ENCODE measurements at regions not wholly inside any gene's neighbourhood (a gene's known extent, or its start where the extent isn't known, plus 50 kb on each side); places are given as distances from the start of the nearest gene placed in this dataset.

DNA sequence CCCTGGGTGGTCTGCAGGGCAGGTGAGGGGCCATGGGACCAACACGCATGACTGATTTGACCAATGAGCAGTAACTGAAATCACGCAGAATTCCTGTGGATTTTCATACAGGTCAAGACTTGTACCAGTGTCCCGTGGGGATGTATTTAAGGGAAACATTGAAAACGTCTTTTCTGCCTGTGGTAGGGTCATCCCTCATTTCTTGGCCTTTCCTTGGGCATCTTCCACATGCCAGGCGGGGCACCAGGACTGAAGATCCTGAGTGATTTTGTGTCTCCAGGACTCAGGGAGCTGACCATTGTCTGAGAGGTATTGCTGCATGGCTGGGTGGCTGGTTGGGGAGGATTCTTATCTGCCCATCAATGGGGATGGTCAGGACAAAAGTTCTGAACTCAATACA, 289.0 kb downstream of the GLRX3 start:
- Histone ChIP-seq H3K27ac (ENCODE audit: low read length, poor library complexity, severe bottlenecking) (no peak overlapping the region), H3K23ac (ENCODE audit: low read length in 2 of 2) (no peak overlapping the region), H3K9ac (ENCODE audit: low read length) (no peak overlapping the region), H2AFZ (ENCODE audit: low read depth, low read length) (no peak overlapping the region), H4K91ac (ENCODE audit: low read length) (no peak overlapping the region), H2BK15ac (ENCODE audit: low read depth, poor library complexity, severe bottlenecking) (no peak overlapping the region), H3K9me3 (ENCODE audit: control insufficient read depth, low read length) (peaks cover 3% of the 10 kb centered on the region), H3K4ac (ENCODE audit: low read depth in 1 of 2, low read length in 2 of 2) (no peak overlapping the region), H3K4me3 (ENCODE audit: insufficient read depth in 1 of 2, low read depth in 1 of 2, low read length in 2 of 2) (no peak overlapping the region), H3K36me3 (ENCODE audit: control insufficient read depth in 1 of 2, insufficient read depth in 2 of 2, low read depth in 1 of 2, low read length in 2 of 2) (no peaks in the 10 kb centered on the region), H3K4me1 (ENCODE audit: control insufficient read depth, insufficient read depth, low read depth, low read length) (no peaks in the 10 kb centered on the region), H3K79me1 (replicated peaks; ENCODE audit: low read length, poor library complexity, severe bottlenecking) (no peaks in the 10 kb centered on the region), H3K4me2 (ENCODE audit: low read length, poor library complexity, severe bottlenecking) (no peak overlapping the region), H3K18ac (ENCODE audit: low read depth in 1 of 2, low read length in 2 of 2) (no peak overlapping the region), H3K14ac (ENCODE audit: low read length in 2 of 2) (no peak overlapping the region), H2BK12ac (ENCODE audit: low read length in 2 of 2) (no peak overlapping the region), H2BK120ac (ENCODE audit: low read depth, low read length) (no peak overlapping the region), H3K27me3 (ENCODE audit: control insufficient read depth in 1 of 2, insufficient read depth in 1 of 2, low read length in 2 of 2) (no peaks in the 10 kb centered on the region), H4K8ac (ENCODE audit: low read length) (no peak overlapping the region), H2BK5ac (ENCODE audit: low read depth, low read length, poor library complexity, severe bottlenecking) (no peak overlapping the region), H2AK5ac (ENCODE audit: low read length, severe bottlenecking) (no peak overlapping the region)
- 58% methylated on average over 5 of the region's 5 CpGs for WGBS
- no peak for DNase-seq

DNA sequence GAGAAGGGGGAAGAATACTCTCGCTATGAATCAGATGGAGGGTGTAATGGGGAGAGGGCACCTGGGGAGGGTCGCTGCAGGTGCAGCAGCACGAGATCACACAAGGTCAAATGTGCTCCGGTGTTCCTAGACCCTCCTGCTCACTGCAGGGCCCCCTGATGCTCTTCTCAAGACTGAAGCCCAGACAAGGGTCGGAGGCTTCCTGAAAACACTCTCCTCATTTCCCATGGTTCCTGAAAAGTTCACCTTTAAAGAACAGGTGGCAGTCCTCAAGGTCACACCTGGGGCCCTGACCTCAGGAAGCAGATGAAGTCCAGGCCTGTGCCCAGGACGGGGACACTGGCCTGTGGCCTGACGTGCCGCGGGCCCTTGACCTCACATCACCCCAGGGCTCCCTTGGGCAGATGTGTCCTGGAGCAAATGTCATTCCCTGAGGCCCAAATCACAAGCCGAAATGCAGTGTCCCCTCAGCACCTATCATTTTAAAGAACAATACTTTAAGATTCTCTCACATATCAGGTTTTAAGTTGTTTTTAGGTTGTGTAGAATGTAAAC, 289.8 kb downstream of the GLRX3 start:
- Histone ChIP-seq H2BK5ac (ENCODE audit: low read depth, low read length, poor library complexity, severe bottlenecking) (no peak overlapping the region), H3K79me1 (replicated peaks; ENCODE audit: low read length, poor library complexity, severe bottlenecking) (no peaks in the 10 kb centered on the region), H2BK15ac (ENCODE audit: low read depth, poor library complexity, severe bottlenecking) (no peak overlapping the region), H3K9ac (ENCODE audit: low read length) (no peak overlapping the region), H3K36me3 (ENCODE audit: control insufficient read depth in 1 of 2, insufficient read depth in 2 of 2, low read depth in 1 of 2, low read length in 2 of 2) (no peaks in the 10 kb centered on the region), H3K4me1 (ENCODE audit: control insufficient read depth, insufficient read depth, low read depth, low read length) (no peaks in the 10 kb centered on the region), H4K8ac (ENCODE audit: low read length) (no peak overlapping the region), H3K18ac (ENCODE audit: low read depth in 1 of 2, low read length in 2 of 2) (no peak overlapping the region), H3K27ac (ENCODE audit: low read length, poor library complexity, severe bottlenecking) (no peak overlapping the region), H2AK5ac (ENCODE audit: low read length, severe bottlenecking) (no peak overlapping the region), H2BK120ac (ENCODE audit: low read depth, low read length) (no peak overlapping the region), H3K23ac (ENCODE audit: low read length in 2 of 2) (no peak overlapping the region), H3K4me3 (ENCODE audit: insufficient read depth in 1 of 2, low read depth in 1 of 2, low read length in 2 of 2) (no peak overlapping the region), H3K27me3 (ENCODE audit: control insufficient read depth in 1 of 2, insufficient read depth in 1 of 2, low read length in 2 of 2) (no peaks in the 10 kb centered on the region), H3K4me2 (ENCODE audit: low read length, poor library complexity, severe bottlenecking) (no peak overlapping the region), H2BK12ac (ENCODE audit: low read length in 2 of 2) (no peak overlapping the region), H4K91ac (ENCODE audit: low read length) (no peak overlapping the region), H3K9me3 (ENCODE audit: control insufficient read depth, low read length) (peaks cover 3% of the 10 kb centered on the region), H3K14ac (ENCODE audit: low read length in 2 of 2) (no peak overlapping the region), H2AFZ (ENCODE audit: low read depth, low read length) (no peak overlapping the region), H3K4ac (ENCODE audit: low read depth in 1 of 2, low read length in 2 of 2) (no peak overlapping the region)
- 74% methylated on average over 9 of the region's 10 CpGs for WGBS
- no peak for DNase-seq

DNA sequence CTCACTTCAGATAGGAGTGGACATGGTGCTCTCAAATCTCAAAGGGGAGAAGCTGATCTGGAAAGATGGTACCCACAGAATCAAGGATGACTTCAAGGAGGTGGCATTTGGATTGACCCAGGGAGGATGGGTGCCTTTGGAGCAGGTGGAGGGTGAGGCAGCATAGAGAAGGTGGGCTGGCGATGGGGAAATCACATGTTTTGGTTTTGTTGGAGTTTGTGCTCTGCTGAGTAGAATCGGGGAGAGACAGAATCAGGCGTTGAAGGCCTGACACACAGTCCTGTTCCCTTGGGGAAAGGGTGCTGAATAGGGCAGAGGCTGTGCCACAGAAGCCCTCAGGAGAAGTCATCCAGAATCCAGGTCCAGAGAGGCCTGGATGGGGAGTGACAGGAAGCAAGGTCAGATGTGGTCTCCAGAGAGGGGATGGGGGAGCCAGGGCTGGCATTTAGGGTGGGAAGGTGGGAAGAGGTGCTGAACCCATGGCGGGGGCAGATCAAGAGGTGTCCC, 291.1 kb downstream of the GLRX3 start:
- no peaks in the 10 kb centered on the region for H3K4me1 ChIP-seq (ENCODE audit: control insufficient read depth, insufficient read depth, low read depth, low read length)
- no peak overlapping the region for H2AK5ac ChIP-seq (ENCODE audit: low read length, severe bottlenecking)
- no peak for DNase-seq
- no peak overlapping the region for H3K14ac ChIP-seq (ENCODE audit: low read length in 2 of 2)
- H2BK120ac ChIP-seq (ENCODE audit: low read depth, low read length) = no peak overlapping the region
- no peak overlapping the region for H3K18ac ChIP-seq (ENCODE audit: low read depth in 1 of 2, low read length in 2 of 2)
- no peak overlapping the region for H3K4me3 ChIP-seq (ENCODE audit: insufficient read depth in 1 of 2, low read depth in 1 of 2, low read length in 2 of 2)
- H3K79me1 ChIP-seq (replicated peaks; ENCODE audit: low read length, poor library complexity, severe bottlenecking) = no peaks in the 10 kb centered on the region
- H3K27me3 ChIP-seq (ENCODE audit: control insufficient read depth in 1 of 2, insufficient read depth in 1 of 2, low read length in 2 of 2) = no peaks in the 10 kb centered on the region
- no peak overlapping the region for H3K4me2 ChIP-seq (ENCODE audit: low read length, poor library complexity, severe bottlenecking)
- H2BK12ac ChIP-seq (ENCODE audit: low read length in 2 of 2) = no peak overlapping the region
- 83% methylated on average over 4 of the region's 4 CpGs for WGBS
- no peak overlapping the region for H2BK15ac ChIP-seq (ENCODE audit: low read depth, poor library complexity, severe bottlenecking)
- no peak overlapping the region for H4K8ac ChIP-seq (ENCODE audit: low read length)
- no peak overlapping the region for H2BK5ac ChIP-seq (ENCODE audit: low read depth, low read length, poor library complexity, severe bottlenecking)
- peaks cover 3% of the 10 kb centered on the region for H3K9me3 ChIP-seq (ENCODE audit: control insufficient read depth, low read length)
- H3K9ac ChIP-seq (ENCODE audit: low read length) = no peak overlapping the region
- H3K23ac ChIP-seq (ENCODE audit: low read length in 2 of 2) = no peak overlapping the region
- no peaks in the 10 kb centered on the region for H3K36me3 ChIP-seq (ENCODE audit: control insufficient read depth in 1 of 2, insufficient read depth in 2 of 2, low read depth in 1 of 2, low read length in 2 of 2)
- no peak overlapping the region for H3K4ac ChIP-seq (ENCODE audit: low read depth in 1 of 2, low read length in 2 of 2)
- H3K27ac ChIP-seq (ENCODE audit: low read length, poor library complexity, severe bottlenecking) = no peak overlapping the region
- H2AFZ ChIP-seq (ENCODE audit: low read depth, low read length) = no peak overlapping the region
- H4K91ac ChIP-seq (ENCODE audit: low read length) = no peak overlapping the region

DNA sequence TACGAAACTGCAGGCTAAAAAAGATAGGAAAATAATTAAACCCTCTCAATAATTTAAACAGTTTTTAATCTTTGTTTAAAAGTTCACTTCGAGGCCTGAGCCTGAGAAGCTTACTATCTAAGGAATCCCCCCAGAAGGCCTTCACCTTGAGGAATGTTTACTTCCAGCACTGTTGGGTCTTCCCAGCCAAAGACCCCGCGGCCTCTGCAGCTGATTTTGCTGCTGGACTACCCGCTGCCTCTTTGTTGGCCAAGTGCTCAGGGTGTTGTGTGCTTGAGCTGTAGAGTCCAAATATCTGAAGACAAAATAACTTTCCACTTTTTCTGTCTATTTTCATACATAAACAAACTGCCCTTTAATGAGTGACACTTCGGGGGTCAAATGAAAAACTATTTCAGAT, 292.7 kb downstream of the GLRX3 start:
- Histone ChIP-seq H2AK5ac (ENCODE audit: low read length, severe bottlenecking) (no peak overlapping the region), H3K18ac (ENCODE audit: low read depth in 1 of 2, low read length in 2 of 2) (no peak overlapping the region), H3K14ac (ENCODE audit: low read length in 2 of 2) (no peak overlapping the region), H3K36me3 (ENCODE audit: control insufficient read depth in 1 of 2, insufficient read depth in 2 of 2, low read depth in 1 of 2, low read length in 2 of 2) (no peaks in the 10 kb centered on the region), H4K8ac (ENCODE audit: low read length) (no peak overlapping the region), H3K4ac (ENCODE audit: low read depth in 1 of 2, low read length in 2 of 2) (no peak overlapping the region), H2BK12ac (ENCODE audit: low read length in 2 of 2) (no peak overlapping the region), H3K27me3 (ENCODE audit: control insufficient read depth in 1 of 2, insufficient read depth in 1 of 2, low read length in 2 of 2) (no peaks in the 10 kb centered on the region), H3K23ac (ENCODE audit: low read length in 2 of 2) (no peak overlapping the region), H2BK15ac (ENCODE audit: low read depth, poor library complexity, severe bottlenecking) (no peak overlapping the region), H3K9me3 (ENCODE audit: control insufficient read depth, low read length) (peaks cover 3% of the 10 kb centered on the region), H3K4me1 (ENCODE audit: control insufficient read depth, insufficient read depth, low read depth, low read length) (no peaks in the 10 kb centered on the region), H2BK120ac (ENCODE audit: low read depth, low read length) (no peak overlapping the region), H4K91ac (ENCODE audit: low read length) (no peak overlapping the region), H3K4me2 (ENCODE audit: low read length, poor library complexity, severe bottlenecking) (no peak overlapping the region), H2AFZ (ENCODE audit: low read depth, low read length) (no peak overlapping the region), H3K79me1 (replicated peaks; ENCODE audit: low read length, poor library complexity, severe bottlenecking) (no peaks in the 10 kb centered on the region), H3K9ac (ENCODE audit: low read length) (no peak overlapping the region), H3K4me3 (ENCODE audit: insufficient read depth in 1 of 2, low read depth in 1 of 2, low read length in 2 of 2) (no peak overlapping the region), H2BK5ac (ENCODE audit: low read depth, low read length, poor library complexity, severe bottlenecking) (no peak overlapping the region), H3K27ac (ENCODE audit: low read length, poor library complexity, severe bottlenecking) (no peak overlapping the region)
- DNase-seq = no peak
- WGBS = 58% methylated on average over 4 of the region's 6 CpGs
